GM18873 (cell line): ENCODE measurements at regions not wholly inside any gene's neighbourhood (a gene's known extent, or its start where the extent isn't known, plus 50 kb on each side); places are given as distances from the start of the nearest gene placed in this dataset.
"Not testable (repeated sequence)": the region's sequence is repeated elsewhere in the genome, so short reads cannot be mapped to it uniquely, and the experiment has no call there.

Experiments used
- ATAC-seq: cut with Tn5 transposase; IDR thresholded peaks from one replicate; pipeline ENCODE4 v1.9.1; 2021; ENCODE audit warnings: mild to moderate bottlenecking, moderate library complexity, moderate number of reproducible peaks; ENCODE audit not compliant: unreplicated experiment, low FRiP score

GRCh38 chr12:131192951-131193350 is 239.2 kb downstream of the ADGRD1 start:
- ATAC-seq, result no peak

DNA sequence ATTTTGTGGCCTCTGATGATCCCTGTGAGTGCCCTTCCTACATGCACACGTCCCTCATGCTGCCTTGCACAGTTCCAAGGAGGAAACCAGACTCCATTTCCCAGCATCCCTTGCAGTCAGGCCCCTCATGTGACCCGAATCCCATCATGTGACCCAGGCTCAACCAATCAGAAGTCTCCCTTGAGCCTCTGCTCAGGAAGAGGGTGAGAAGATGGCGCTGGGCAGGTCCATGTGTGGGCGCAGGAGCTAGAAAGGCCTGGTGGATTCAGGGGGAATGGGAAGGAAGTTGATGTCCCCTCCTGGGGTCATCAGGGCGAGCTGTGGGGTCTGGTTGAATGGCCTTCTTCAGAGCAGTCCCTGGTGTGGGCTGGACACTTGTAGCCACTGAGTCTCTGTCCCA is 240.5 kb downstream of the ADGRD1 start:
- ATAC-seq, result no peak

DNA sequence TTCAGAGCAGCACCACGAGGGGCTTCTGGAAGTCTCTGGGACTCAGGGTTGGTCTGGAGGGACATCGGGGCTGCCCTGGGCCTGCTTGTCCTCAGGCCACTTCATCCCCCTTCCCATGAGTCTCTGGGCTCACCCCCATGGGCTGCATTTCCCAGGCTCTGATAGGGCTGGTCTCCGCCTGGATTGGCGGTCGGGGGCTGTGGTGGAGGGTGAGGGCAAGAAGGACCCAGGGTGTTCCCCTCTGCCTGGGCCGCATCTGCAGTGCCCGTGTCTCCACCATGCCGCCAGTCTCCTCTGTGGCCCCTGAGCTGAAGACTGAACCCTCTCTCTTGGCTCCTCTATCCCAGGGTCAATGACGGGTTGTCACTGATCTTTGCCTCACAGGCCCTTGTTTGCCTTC is 242.1 kb downstream of the ADGRD1 start:
- no peak for ATAC-seq

- ATAC-seq, result no peak
These were observed 242.5 kb downstream of the ADGRD1 start for GRCh38 chr12:131196220-131196619.

DNA sequence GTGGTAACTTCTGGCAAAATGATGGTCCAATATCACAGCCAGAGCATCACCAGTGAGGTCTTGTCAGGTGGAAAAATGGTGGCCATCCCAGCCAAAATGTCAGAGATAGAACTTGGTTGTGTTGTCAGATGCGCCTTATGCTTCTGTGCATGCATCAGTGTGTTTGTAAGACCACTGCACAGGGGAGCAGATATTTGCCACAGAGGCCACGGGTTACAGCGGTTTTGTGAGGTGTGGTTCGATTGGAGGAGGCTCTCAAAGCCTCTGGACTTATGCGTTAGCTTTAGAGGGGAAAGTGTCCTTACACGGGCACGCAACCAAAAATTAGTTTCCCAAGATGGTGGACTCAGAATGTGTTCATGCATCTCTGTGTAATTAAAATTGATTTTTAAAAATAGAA is 243.8 kb downstream of the ADGRD1 start:
- no peak for ATAC-seq

- no peak for ATAC-seq
These were observed 245.5 kb downstream of the ADGRD1 start for GRCh38 chr12:131199221-131199620.

GRCh38 chr12:131201912-131202311 is 248.2 kb downstream of the ADGRD1 start:
- ATAC-seq, result not testable (repeated sequence)

- ATAC-seq, result no peak
These were observed 249.1 kb downstream of the ADGRD1 start for GRCh38 chr12:131202592-131203378.

- ATAC-seq, result no peak
These were observed 250.1 kb downstream of the ADGRD1 start for GRCh38 chr12:131203666-131204415.

DNA sequence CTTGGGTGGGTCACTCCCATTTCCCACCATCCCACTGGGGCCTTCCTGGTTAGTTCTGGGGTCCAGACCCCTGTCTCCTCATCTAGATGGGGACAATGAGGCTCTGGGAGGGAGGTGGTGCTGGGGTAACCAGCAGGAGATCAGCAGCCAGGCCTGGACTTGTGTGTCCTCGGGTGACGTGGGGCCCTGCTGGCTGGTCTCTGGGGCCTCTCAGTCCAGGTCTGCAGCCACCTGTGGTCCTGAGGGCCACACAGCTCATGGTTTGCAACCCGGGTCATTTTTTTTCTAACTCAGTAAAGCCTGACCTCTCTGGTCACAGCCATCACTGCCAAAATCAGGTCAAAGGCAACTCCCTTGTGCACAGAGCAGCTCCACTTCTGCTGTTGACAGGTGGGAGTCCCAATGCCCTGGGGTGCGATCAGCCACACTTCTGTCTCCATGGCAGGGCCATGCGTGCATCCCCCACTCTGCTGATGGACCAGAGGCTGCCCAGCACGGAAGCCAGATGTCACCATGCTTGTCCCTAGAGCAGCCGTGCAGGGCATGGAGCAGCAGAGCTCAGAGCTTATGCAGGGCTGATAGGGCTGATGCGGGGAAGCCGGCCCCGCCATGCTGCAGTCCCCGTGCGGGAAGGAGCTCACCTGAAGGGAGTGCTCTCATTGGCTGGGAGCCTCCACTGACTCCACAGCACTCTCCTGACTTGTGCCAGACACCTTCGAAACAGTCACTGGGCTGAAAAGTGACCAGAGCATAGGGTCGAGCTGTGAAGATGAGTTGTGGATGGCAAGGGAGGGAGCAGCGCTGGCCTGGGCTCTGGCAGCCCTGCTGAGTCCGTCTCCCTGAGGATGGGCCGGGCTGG is 250.9 kb downstream of the ADGRD1 start:
- ATAC-seq, result no peak

- ATAC-seq, result not testable (repeated sequence)
These were observed 251.7 kb downstream of the ADGRD1 start for GRCh38 chr12:131205275-131205933.

GRCh38 chr12:131206630-131207299 is 253.1 kb downstream of the ADGRD1 start:
- ATAC-seq, result not testable (repeated sequence)

GRCh38 chr12:131207300-131207660 is 253.6 kb downstream of the ADGRD1 start:
- not testable (repeated sequence) for ATAC-seq

DNA sequence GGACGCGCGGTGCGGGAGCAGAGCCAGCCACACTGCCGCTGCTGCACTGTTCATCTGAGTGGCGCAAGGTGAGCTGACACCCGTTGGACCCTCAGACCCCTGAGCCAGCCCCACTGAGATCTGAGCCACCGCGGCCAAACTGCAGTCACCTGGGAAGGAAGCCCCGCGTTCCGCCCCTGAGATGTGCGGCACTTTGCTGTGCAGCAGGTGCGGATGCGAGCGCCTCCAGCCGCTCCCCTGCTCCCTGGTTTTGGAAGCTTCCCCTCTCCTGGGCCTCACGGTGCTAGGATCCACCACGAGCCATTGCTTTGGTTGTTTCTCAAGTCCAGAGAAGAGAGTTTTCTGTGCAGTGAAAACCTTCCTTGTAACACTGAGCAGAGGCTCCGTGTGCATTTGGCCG is 254.1 kb downstream of the ADGRD1 start:
- ATAC-seq, result not testable (repeated sequence)

GRCh38 chr12:131208425-131208824 is 254.7 kb downstream of the ADGRD1 start:
- no peak for ATAC-seq

DNA sequence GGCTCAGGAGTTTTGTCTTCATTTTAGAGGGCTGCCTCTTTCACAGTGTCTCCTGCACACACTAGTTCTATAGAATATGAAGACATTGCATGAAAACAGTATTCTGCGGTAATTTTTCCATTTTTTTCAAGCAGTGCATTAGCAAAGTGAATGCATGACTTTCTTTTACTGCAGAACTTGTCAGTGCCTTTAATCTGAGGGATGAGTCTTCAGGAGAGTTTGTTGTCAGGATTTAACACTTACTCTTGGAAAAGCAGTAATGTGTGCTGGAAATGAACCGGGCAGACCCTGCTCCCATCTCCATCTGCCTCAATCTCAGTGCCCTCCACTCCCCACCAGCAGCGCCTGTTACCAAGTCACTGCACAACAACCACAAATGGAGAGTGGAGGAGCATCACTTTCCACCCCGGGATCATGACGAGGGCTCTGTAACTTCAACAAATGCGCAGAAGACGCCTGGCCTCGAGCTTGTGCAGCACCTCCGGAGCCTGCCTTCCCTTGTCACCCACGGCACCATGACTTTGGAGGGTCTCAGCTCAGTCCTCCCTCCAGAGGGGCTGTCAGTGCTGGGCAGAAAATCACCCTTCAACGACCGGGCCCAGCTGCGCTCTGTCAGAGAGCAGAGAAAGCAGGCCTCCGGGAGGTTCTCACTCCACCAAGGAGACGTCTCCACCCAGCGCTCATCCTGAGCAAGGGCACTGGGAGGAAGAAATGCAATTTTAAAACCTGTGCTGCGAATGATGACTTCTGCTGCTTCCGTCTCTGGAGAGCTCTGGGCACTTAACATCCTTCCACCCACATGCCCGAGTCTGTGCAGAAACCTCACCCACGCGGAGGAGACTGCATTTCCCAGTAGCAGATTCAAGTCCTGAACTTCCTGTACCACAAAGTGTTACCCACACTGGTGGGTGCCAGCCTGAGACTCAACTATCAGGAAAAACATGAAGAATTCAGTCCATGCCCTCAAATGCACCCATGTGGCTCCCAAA is 255.7 kb downstream of the ADGRD1 start:
- ATAC-seq, result no peak

GRCh38 chr12:131210506-131211339 is 257.0 kb downstream of the ADGRD1 start:
- ATAC-seq, result no peak
